ENCODE measurements at regions not wholly inside any gene's neighbourhood (a gene's known extent, or its start where the extent isn't known, plus 50 kb on each side); places are given as distances from the start of the nearest gene placed in this dataset.

DNA sequence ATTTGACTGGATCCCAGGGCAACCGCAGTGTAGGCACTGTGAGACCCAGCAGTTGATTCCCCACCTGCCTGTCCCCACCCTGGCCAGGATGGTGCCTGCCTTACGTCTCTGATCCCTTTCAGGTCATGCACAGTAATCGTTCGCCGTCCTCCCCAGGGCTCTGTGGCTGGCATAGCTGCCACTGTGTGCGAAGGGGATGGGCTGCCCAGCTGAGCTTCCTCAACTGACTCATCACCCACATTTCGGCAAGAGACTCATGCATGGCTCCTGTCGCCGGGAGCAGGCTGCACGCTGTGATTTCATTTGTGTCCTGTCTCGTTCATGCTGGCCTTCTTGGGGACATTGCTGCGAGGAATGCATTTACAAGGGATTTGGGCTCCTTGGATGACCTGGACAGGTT, 252.4 kb downstream of the KLF6 start:
- no peak for DNase-seq (ENCODE audit: extremely low read depth in 1 of 11, low read depth in 9 of 11, low spot score in 4 of 11)

DNA sequence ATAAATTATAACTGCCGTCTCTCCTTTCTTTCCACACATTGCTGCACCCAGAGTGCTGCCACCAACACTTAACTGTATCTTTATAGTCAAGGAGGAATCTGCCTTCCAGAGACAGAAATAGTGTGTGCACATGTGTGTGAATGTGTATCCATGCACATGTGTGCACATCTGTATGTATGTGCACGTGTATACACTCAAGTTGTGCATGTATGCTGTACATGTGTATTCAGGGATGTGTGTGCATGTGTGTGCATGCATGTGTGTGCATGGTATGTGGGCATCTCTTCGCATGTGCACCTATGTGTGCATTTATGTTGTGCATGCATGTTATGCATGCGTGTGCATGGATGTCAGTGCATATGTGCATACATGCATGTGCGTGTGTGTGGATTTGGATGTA, 253.3 kb downstream of the KLF6 start:
- no peak for DNase-seq (ENCODE audit: extremely low read depth in 1 of 11, low read depth in 9 of 11, low spot score in 4 of 11)

DNA sequence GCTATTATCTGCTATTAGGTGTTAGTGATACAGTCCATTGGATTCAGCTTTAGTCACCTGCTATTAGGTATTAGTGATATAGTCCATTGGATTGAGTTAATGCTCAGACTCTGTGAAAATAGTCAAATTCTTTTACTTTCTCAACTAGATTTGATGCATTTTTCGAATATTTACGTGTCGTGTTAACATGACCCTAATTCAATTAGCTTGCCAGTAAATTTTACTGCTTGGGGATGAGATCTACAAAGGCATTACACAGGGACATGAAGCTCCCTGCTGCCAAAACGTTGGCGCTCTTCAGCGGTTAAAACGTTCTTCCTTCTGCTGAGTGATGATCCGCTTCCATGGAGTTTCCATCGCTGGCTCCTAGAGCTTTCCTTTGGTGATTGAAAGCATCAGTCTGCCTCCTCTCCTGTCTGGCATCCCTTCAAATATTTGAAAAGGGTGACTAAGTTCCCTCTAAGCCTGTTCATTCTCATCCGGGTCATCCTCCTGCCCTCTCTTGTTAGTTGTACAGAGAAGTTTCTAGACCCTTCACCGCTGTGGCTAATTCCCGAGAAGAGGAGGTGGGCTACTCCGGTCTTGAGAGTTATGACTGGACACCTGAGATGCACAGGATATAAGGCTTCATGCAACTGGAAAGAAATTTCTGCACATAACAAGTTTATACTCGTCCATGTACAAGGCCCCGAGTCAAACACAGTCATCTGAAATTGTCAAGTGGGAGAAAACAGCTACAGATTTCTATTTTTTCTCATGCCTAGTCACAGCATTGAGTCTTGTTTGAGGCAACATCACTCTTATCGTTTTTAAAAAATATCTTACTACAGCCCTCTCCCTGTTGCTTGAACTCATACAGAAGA, 254.0 kb downstream of the KLF6 start:
- no peak for DNase-seq (ENCODE audit: extremely low read depth in 1 of 11, low read depth in 9 of 11, low spot score in 4 of 11)

DNA sequence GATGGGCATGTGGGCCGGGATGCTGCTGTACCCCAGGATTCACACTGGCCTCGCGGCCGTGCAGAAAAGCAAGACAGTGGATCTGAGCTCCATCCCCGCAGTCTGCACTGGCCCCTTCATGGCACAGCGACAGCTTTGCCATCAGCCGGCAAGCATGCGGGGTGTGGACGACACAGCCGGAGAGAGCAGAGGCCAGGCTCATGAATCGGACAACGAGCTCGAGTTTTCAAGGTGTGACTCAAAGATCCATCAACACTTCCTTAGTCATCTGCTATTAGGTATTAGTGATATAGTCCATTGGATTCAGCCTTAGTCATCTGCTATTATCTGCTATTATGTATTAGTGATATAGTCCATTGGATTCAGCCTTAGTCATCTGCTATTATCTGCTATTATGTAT, 254.7 kb downstream of the KLF6 start:
- no peak for DNase-seq (ENCODE audit: extremely low read depth in 1 of 11, low read depth in 9 of 11, low spot score in 4 of 11)

DNA sequence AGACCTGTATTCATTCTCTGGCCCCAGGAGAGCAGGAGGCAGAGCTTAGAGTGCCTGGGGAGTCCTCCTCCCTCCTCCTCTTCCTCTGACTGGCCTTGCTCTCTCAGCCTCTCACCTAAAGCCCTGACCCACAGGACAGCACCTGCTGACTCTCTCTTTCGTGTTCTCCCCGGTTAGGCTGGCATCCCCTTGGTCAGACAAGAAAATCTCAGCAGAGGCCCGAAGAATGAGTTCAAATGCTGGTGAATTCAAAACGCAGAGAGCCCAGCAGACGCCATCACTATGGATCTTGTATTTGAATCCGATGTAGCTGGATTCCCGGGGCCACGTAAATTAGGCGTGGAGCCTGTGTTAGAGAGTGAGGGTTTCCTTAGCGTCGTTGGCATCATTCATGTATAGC, 255.3 kb downstream of the KLF6 start:
- DNase-seq (ENCODE audit: extremely low read depth in 1 of 11, low read depth in 9 of 11, low spot score in 4 of 11), result no peak

DNA sequence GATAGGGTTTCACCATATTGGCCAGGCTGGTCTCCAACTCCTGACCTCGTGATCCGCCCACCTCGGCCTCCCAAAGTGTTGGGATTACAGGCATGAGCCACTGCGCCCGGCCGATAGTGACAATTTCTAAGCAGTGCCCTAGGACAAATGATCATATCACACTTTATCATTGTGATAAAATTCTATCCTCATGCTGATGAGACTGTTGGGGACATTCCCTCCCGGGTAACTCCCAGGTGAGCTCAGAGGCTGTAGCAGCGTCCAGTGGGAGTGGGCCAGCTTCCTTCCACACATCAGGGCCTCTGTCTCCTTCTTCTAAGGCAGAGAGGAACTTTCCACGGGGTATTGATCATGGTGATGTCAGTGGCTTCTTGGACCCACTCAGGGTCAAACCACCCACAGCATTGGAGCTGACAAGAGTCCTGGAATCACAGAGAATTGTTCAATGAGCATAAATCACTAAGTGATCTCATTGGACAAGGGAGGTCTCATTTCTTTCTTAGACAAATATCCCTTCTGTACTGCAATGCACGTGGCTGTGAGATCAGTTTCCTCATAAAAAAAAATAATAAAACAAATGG, 256.1 kb downstream of the KLF6 start:
- DNase-seq (ENCODE audit: extremely low read depth in 1 of 11, low read depth in 9 of 11, low spot score in 4 of 11), result no peak

DNA sequence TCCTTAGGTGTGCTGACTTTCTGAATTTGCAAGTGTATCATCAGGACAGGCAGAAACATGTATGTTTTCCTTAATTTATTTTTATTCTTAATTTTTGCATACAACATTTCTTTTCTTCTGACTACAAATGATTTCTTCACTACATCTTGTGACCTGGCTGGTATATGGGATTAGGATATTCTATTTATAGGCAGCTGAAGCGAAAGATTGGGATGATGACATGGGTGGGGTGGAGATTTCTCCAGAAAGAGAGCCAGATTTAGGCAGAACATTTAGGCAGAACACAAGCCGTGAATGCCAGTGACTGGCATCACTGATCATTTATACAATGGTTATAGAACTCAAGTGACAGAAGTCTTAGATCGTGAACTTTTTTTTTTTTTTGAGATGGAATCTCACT, 256.7 kb downstream of the KLF6 start:
- DNase-seq (ENCODE audit: extremely low read depth in 1 of 11, low read depth in 9 of 11, low spot score in 4 of 11), result no peak

DNA sequence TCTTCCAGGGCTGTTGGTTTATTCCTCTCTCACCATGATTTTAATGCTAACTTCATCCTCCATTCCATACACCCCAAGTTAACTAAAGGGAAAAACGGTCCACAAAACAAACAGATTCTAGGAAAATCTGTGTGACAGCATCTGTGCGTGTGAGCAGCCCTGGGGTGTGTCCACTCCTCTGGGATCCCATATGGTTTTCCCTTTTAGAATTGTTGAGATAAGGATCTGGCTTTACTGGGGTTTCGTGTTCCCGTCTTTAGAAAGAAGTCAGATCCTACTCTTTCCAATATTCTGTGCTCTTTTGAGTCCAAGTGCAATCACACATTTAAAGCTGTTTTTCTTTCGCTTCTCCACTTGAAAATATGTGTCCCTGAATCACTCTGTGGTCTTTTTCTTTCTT, 257.1 kb downstream of the KLF6 start:
- no peak for DNase-seq (ENCODE audit: extremely low read depth in 1 of 11, low read depth in 9 of 11, low spot score in 4 of 11)

DNA sequence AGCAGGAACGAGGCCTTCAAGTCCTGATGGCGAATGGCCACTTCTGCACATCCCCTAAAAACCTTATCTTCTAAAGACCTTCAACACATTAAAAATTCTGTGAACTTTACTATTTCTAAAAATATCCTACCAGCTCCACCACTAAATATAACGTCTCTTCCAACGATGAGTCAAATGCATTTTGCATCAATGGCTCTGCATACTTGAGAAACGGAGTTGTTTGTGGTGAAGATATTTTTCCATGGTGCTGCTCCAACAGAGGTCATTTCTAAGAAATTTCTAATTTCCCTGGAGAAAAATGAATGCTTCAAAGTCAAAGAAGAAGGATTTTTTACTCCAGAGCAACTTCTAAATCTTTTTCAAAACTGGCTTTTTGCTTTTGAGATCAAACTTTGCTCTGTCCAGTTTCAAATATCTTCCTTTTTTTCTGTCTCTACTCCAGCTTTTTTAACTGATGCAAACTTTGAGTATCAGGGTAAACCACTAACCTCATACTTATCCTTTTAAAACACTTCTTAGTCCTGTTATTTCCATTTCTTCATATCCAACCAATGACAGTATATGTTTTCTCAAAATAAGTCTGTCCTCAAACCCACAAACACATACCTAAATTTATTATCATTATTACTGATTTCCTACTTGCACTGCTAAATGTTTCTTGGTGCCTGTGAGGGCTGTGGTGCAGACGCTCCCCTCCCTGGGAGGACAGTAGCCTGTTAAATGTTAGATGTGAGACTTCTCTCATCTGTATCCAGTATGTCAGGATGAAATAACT, 258.1 kb downstream of the KLF6 start:
- no peak for DNase-seq (ENCODE audit: extremely low read depth in 1 of 11, low read depth in 9 of 11, low spot score in 4 of 11)

DNA sequence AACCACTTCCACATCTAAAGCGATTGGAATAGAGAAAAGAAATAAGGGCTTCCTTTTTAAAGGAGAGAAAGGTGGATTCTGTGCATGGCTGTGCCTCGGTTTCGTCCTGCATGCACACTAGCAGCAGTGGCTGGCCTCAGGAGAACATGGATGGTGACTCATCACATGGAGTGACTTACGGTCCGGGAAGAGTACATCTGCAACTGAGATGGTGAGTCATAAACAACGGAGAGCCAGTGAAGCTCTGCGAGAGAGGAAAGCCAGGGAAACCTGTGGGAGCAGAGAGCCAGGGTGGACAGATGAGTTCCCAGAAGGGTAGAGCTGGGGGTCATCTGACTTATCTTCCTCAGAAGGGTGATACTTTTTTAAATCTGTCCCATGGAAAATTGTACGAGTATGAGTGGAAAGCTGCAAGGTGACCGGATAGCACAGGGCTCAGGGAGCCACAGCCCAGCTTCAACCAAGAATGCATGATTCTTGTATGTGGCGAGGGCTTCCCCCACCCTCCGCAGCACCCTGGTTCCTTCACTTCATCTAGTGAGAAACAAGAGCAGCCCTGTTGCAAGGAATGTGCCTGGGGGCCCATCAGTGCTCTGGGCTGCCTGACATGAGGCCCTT, 259.1 kb downstream of the KLF6 start:
- DNase-seq (ENCODE audit: extremely low read depth in 1 of 11, low read depth in 9 of 11, low spot score in 4 of 11), result no peak

DNA sequence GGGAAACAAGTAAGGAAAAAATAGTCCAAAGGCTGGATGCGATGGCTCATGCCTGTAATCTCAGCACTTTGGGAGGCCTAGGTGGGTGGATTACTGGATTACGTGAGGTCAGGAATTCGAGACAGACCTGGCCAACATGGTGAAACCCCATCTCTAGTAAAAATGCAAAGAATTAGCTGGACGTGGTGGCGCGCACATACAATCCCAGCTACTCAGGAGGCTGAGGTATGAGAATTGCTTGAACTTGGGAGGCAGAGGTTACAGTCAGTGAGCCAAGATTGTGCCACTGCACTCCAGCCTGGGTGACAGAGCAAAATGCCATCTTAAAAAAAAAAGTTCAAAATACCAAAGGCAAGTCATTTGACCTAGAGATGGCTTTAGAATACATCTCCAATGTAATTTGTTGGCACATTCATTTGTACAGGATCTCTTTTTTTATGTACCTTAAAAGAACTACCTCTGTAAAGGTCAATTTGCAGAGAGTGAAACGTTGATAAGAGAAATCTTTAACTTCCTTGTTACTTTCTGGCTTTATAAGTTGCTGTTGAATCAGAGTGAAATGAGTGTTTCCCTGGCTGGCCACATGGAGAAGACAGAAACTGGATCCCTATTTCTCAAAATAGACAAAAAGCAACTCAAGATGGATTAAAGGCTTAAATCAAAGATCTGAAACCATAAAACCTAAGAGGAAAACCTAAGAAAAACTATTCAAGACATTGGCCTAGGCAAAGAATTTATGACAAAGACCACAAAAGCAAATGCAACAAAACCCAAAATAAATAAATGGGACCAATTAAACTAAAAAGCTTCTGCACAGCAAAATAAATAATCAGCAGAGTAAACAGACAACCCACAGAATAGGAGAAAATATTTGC, 260.7 kb downstream of the KLF6 start:
- peak in 1 of 11 donors; percentile 20 for DNase-seq (ENCODE audit: extremely low read depth in 1 of 11, low read depth in 9 of 11, low spot score in 4 of 11)

DNA sequence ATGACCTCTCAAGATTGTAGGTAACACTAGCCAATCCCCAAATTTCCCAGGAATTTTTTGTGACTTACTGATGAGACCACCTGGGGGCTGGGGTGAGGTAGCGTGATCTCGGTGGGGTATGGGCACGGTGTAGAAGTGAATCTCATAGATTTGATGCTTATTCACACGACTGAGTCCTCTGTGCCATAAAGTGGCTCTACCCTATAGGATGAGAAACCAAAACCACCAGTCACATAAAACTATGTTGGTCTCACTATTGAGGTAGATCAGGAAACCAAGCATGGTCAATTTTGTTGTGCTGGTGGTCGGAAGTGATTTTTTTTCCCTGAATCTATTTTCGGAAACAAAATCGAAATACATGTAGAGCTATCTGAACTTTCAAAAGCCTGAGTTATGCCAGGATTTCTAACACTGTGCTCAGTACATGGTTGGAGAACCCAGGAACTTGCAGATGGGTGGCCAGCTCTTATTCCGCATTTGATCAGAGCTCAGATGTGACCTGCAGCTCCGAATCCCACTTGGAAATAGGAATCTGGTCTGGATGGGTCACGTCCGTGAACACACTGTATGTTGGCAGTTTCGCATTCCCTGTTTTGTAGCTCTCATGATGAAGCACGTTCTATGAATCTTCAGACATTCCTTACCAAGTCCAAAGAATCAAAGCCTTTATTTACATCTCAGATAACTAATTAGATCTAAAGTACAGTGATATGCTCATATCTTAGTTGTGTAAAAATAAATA, 261.5 kb downstream of the KLF6 start:
- DNase-seq (ENCODE audit: extremely low read depth in 1 of 11, low read depth in 9 of 11, low spot score in 4 of 11), result no peak

DNA sequence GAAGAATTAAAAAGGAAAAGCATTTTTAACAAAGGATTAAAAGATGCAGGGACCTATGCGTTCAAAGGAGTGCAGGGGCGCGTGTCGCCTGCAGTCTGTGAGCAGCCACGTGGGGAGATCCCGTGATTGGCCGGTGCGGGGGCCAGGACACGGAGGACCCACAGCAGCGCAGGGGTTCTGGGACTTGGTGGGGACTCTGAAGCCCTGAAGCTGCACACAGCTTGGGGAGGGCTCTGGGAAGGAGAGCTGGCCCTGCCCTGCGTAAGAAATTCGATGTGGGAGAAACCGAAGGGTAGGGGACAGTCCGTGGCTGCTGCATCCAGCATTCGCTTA, 268.1 kb downstream of the KLF6 start:
- DNase-seq (ENCODE audit: extremely low read depth in 1 of 11, low read depth in 9 of 11, low spot score in 4 of 11), result no peak

DNA sequence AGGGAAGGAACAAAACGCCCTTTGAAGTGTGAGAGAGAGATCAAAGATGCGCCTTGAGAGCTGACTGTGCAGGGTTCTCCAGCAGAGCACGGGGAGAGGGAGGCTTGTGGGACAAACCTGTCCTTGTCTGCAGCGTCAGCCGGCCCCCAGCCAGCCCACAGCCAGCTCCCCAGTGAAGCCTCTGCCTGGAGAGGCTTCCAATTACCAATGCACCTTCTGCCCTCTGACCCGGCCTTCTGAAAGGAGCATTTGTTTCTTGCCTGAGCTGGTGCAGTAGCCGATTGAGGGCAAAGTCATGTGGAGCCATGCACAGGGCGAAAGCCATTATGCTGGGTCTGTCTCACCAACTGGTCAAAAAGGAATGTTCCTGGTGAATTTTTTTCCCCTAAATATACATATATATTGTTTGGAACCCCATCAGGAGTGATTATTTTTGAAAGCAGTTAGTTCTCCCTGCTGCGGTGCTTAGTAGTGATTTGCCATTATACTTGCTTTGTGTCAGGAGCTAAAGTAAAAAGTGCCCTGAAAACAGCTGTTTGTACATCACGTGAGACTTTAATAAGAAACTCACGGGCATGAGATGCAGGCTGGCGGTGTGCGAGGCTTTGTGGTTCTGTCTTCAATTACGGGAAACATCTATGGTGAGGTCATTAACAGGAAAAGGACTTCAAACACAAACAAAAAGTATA, 268.6 kb downstream of the KLF6 start:
- no peak for DNase-seq (ENCODE audit: extremely low read depth in 1 of 11, low read depth in 9 of 11, low spot score in 4 of 11)

DNA sequence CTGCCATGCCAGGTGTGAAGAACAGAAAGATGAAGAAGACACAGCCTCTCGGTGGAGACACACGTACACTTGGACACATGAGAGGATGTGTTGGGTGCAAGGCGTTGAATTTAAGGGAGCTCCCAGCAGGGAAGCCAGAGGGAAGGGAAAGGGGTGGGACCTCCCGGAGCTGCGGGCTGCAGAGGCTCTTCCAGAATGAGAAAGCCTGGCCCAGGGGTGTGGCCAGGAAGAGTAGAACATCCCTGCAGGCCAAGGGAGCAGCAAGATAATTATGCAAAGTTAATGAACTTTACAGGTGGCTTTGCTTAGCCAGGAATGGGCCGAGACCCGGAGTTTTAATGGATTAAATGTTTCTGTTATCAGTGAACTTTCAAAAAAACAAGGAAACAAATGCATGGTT, 270.3 kb downstream of the KLF6 start:
- no peak for DNase-seq (ENCODE audit: extremely low read depth in 1 of 11, low read depth in 9 of 11, low spot score in 4 of 11)

DNA sequence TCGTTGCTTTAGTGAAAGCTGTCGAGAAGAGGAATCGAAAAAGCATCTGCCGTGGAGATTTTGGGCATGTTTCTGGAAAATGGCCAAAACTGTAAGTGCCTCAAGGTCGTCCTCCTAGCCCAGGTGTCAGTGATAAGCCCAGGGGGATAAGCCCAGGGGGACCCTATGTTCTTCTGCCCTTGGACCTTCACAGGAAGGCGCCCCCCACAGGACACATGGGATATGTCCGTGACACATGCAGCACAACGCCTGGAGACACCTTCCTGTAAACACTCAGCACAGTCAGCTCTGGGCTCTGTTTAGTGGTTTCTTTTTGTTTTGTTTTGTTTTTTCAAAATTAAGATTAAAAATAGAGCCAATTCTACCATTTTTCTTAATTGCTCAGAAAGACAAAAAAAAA, 272.7 kb downstream of the KLF6 start:
- no peak for DNase-seq (ENCODE audit: extremely low read depth in 1 of 11, low read depth in 9 of 11, low spot score in 4 of 11)

DNA sequence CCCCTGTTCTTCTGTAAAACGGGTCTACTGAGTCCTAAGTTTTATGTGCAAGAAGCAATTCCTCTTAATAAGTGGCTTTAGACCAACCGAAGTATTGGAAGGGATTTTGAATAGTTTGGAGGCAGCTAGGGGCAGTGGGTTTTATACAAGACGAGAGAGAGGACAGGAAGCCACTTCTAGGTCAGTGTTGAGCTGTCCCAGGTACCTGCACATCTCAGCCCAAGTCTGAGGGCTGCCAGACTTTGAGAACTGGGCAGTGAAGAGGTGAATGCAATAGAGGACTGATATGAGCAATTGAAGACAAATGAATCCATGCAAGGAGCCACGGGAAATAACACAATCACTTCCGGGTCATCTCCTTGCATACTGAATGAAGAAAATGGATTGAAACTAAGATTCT, 273.5 kb downstream of the KLF6 start:
- no peak for DNase-seq (ENCODE audit: extremely low read depth in 1 of 11, low read depth in 9 of 11, low spot score in 4 of 11)

DNA sequence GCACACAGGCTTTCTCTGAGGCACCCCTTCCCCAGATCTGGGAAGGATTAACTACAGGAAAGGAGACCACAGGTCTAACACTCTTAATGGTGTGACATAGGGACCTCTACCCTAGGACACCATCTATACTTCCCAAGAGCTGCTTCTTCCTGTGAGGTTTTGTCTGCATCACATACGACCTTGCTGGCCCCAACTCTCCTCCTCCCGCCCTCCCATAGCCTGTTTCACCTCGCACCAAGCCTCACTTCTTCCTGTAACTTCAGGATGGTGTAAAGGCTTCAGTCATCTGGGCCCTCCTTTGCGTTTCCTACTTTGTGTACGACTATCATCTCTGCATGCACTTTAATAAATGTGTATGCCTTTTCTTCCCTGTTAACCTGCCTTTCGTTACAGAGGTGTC, 274.3 kb downstream of the KLF6 start:
- no peak for DNase-seq (ENCODE audit: extremely low read depth in 1 of 11, low read depth in 9 of 11, low spot score in 4 of 11)

Data from renal cortex interstitium (tissue), 11 donors.